Type B pancreatic cell (in vitro differentiated cells): ENCODE measurements at regions not wholly inside any gene's neighbourhood (a gene's known extent, or its start where the extent isn't known, plus 50 kb on each side); places are given as distances from the start of the nearest gene placed in this dataset.
"Not testable (repeated sequence)": the region's sequence is repeated elsewhere in the genome, so short reads cannot be mapped to it uniquely, and the experiment has no call there.

Experiments
- DNase-seq: peaks from one replicate; pipeline ENCODE4 v3.0.0; 2021; ENCODE audit warnings: mixed read lengths; ENCODE audit not compliant: unreplicated experiment; ENCODE audit errors: extremely low spot score
- H3K27ac Mint-ChIP-seq: 2 replicates; pipeline ENCODE4 v1.8.0; 2021; ENCODE audit warnings: mild to moderate bottlenecking, mixed read lengths
- H3K27me3 Mint-ChIP-seq: 2 replicates; pipeline ENCODE4 v1.8.0; 2021; ENCODE audit warnings: mixed read lengths
- H3K36me3 Mint-ChIP-seq: 2 replicates; pipeline ENCODE4 v1.8.0; 2021; ENCODE audit warnings: mixed read lengths
- H3K4me1 Mint-ChIP-seq: one replicate; pipeline ENCODE4 v1.8.0; 2021; ENCODE audit warnings: mixed read lengths; ENCODE audit not compliant: unreplicated experiment
- H3K4me3 Mint-ChIP-seq: 2 replicates; pipeline ENCODE4 v1.8.0; 2021; ENCODE audit warnings: mild to moderate bottlenecking, mixed read lengths
- H3K9me3 Mint-ChIP-seq: 2 replicates; pipeline ENCODE4 v1.8.0; 2021; ENCODE audit warnings: mixed read lengths
- CTCF ChIP-seq: fragments of 200-600 bp; sonication (generic); conservative IDR thresholded peaks from 2 replicates; pipeline ENCODE4 v1.5.0; 2021; ENCODE audit warnings: antibody characterized with exemption, mild to moderate bottlenecking

GRCh38 chr7:49488573-49488972 is 284.9 kb upstream of the VWC2 start:
- Mint-ChIP-seq H3K27me3 (no peaks in the 10 kb centered on the region), H3K27ac (no peak overlapping the region), H3K4me3 (no peak overlapping the region), H3K9me3 (no peaks in the 10 kb centered on the region), H3K4me1 (no peaks in the 10 kb centered on the region), H3K36me3 (no peaks in the 10 kb centered on the region)
- TF ChIP-seq CTCF = no peak
- no peak for DNase-seq

- Mint-ChIP-seq H3K36me3 (no peaks in the 10 kb centered on the region), H3K9me3 (no peaks in the 10 kb centered on the region), H3K27me3 (peaks cover 1% of the 10 kb centered on the region), H3K4me3 (no peak overlapping the region), H3K4me1 (no peaks in the 10 kb centered on the region), H3K27ac (no peak overlapping the region)
- no peak for DNase-seq
- TF ChIP-seq CTCF = no peak
Measured at GRCh38 chr7:49497471-49497870, 276.0 kb upstream of the VWC2 start.

- DNase-seq = no peak
- Mint-ChIP-seq H3K4me1 (no peaks in the 10 kb centered on the region), H3K36me3 (no peaks in the 10 kb centered on the region), H3K27ac (no peak overlapping the region), H3K27me3 (peaks cover 7% of the 10 kb centered on the region), H3K9me3 (no peaks in the 10 kb centered on the region), H3K4me3 (no peak overlapping the region)
- no peak for TF ChIP-seq CTCF
Measured at GRCh38 chr7:49500741-49501140, 272.7 kb upstream of the VWC2 start.

- not testable (repeated sequence) for H3K4me1 Mint-ChIP-seq, DNase-seq, H3K4me3 Mint-ChIP-seq, H3K9me3 Mint-ChIP-seq, H3K27ac Mint-ChIP-seq, H3K27me3 Mint-ChIP-seq, H3K36me3 Mint-ChIP-seq
Measured at GRCh38 chr7:49507206-49507605, 266.2 kb upstream of the VWC2 start.

GRCh38 chr7:49513911-49514310 is 259.5 kb upstream of the VWC2 start:
- H3K9me3 Mint-ChIP-seq = no peaks in the 10 kb centered on the region
- peaks cover 7% of the 10 kb centered on the region for H3K4me1 Mint-ChIP-seq
- TF ChIP-seq CTCF = no peak
- H3K36me3 Mint-ChIP-seq = no peaks in the 10 kb centered on the region
- no peak for DNase-seq
- no peaks in the 10 kb centered on the region for H3K27me3 Mint-ChIP-seq
- H3K4me3 Mint-ChIP-seq = no peak overlapping the region
- no peak overlapping the region for H3K27ac Mint-ChIP-seq

GRCh38 chr7:49520951-49521350 is 252.5 kb upstream of the VWC2 start:
- Mint-ChIP-seq H3K27ac (no peak overlapping the region), H3K9me3 (no peaks in the 10 kb centered on the region), H3K36me3 (no peaks in the 10 kb centered on the region), H3K4me1 (no peaks in the 10 kb centered on the region), H3K4me3 (no peak overlapping the region), H3K27me3 (no peaks in the 10 kb centered on the region)
- no peak for TF ChIP-seq CTCF
- DNase-seq = no peak
